ENCODE measurements at regions not wholly inside any gene's neighbourhood (a gene's known extent, or its start where the extent isn't known, plus 50 kb on each side); places are given as distances from the start of the nearest gene placed in this dataset.

GRCh38 chr13:76597868-76598267 lies 288.3 kb downstream of the KCTD12 start:
- H3K36me3 ChIP-seq (ENCODE audit: control insufficient read depth in 4 of 4, insufficient read depth in 4 of 4, low read length in 4 of 4): no peaks in the 10 kb centered on the region
- H3K4me1 ChIP-seq (ENCODE audit: control insufficient read depth in 5 of 5, insufficient read depth in 5 of 5, low read length in 5 of 5): no peaks in the 10 kb centered on the region
- no peak overlapping the region for H3K9ac ChIP-seq (ENCODE audit: insufficient read depth in 1 of 2, low read length in 2 of 2)
- TF ChIP-seq CTCF (IDR thresholded peaks at IDR 0.05; ENCODE audit: control extremely low read depth, extremely low read depth): no peak
- H3K4me3 ChIP-seq: no peak overlapping the region
- H3K9me3 ChIP-seq (ENCODE audit: control insufficient read depth in 4 of 4, insufficient read depth in 3 of 4, low read length in 3 of 4): no peaks in the 10 kb centered on the region
- WGBS, 2 donors: 62 to 78% methylated on average over 1 of the region's 1 CpG
- no peak overlapping the region for H3K27ac ChIP-seq (ENCODE audit: low read depth in 1 of 2, low read length in 1 of 2)
- no peak for DNase-seq
- no peak for ATAC-seq (ENCODE audit: insufficient read depth, low FRiP score)
- H3K27me3 ChIP-seq (ENCODE audit: control insufficient read depth in 3 of 3, insufficient read depth in 3 of 3, low read length in 2 of 3): no peaks in the 10 kb centered on the region

GRCh38 chr13:76596216-76596615 lies 290.0 kb downstream of the KCTD12 start:
- WGBS, 2 donors: 89 to 100% methylated on average over 1 of the region's 1 CpG
- H3K4me1 ChIP-seq (ENCODE audit: control insufficient read depth in 5 of 5, insufficient read depth in 5 of 5, low read length in 5 of 5): no peaks in the 10 kb centered on the region
- ATAC-seq (ENCODE audit: insufficient read depth, low FRiP score) (no peak), DNase-seq (no peak)
- H3K36me3 ChIP-seq (ENCODE audit: control insufficient read depth in 4 of 4, insufficient read depth in 4 of 4, low read length in 4 of 4): no peaks in the 10 kb centered on the region
- no peak for TF ChIP-seq CTCF (IDR thresholded peaks at IDR 0.05; ENCODE audit: control extremely low read depth, extremely low read depth)
- H3K27me3 ChIP-seq (ENCODE audit: control insufficient read depth in 3 of 3, insufficient read depth in 3 of 3, low read length in 2 of 3): no peaks in the 10 kb centered on the region
- no peak overlapping the region for H3K27ac ChIP-seq (ENCODE audit: low read depth in 1 of 2, low read length in 1 of 2)
- no peak overlapping the region for H3K9ac ChIP-seq (ENCODE audit: insufficient read depth in 1 of 2, low read length in 2 of 2)
- no peaks in the 10 kb centered on the region for H3K9me3 ChIP-seq (ENCODE audit: control insufficient read depth in 4 of 4, insufficient read depth in 3 of 4, low read length in 3 of 4)
- H3K4me3 ChIP-seq: no peak overlapping the region

- DNase-seq (no peak), ATAC-seq (ENCODE audit: insufficient read depth, low FRiP score) (no peak)
- Histone ChIP-seq H3K4me1 (ENCODE audit: control insufficient read depth in 5 of 5, insufficient read depth in 5 of 5, low read length in 5 of 5) (no peaks in the 10 kb centered on the region), H3K36me3 (ENCODE audit: control insufficient read depth in 4 of 4, insufficient read depth in 4 of 4, low read length in 4 of 4) (no peaks in the 10 kb centered on the region), H3K9me3 (ENCODE audit: control insufficient read depth in 4 of 4, insufficient read depth in 3 of 4, low read length in 3 of 4) (no peaks in the 10 kb centered on the region), H3K4me3 (no peak overlapping the region), H3K27me3 (ENCODE audit: control insufficient read depth in 3 of 3, insufficient read depth in 3 of 3, low read length in 2 of 3) (no peaks in the 10 kb centered on the region), H3K27ac (ENCODE audit: low read depth in 1 of 2, low read length in 1 of 2) (no peak overlapping the region), H3K9ac (ENCODE audit: insufficient read depth in 1 of 2, low read length in 2 of 2) (no peak overlapping the region)
- no peak for TF ChIP-seq CTCF (IDR thresholded peaks at IDR 0.05; ENCODE audit: control extremely low read depth, extremely low read depth)
- 78 to 90% methylated on average over 1 of the region's 1 CpG for WGBS, 2 donors
These were observed 291.8 kb downstream of the KCTD12 start for GRCh38 chr13:76594435-76594834.

- Histone ChIP-seq H3K27ac (ENCODE audit: low read depth in 1 of 2, low read length in 1 of 2) (no peak overlapping the region), H3K36me3 (ENCODE audit: control insufficient read depth in 4 of 4, insufficient read depth in 4 of 4, low read length in 4 of 4) (no peaks in the 10 kb centered on the region), H3K27me3 (ENCODE audit: control insufficient read depth in 3 of 3, insufficient read depth in 3 of 3, low read length in 2 of 3) (no peaks in the 10 kb centered on the region), H3K9ac (ENCODE audit: insufficient read depth in 1 of 2, low read length in 2 of 2) (no peak overlapping the region), H3K9me3 (ENCODE audit: control insufficient read depth in 4 of 4, insufficient read depth in 3 of 4, low read length in 3 of 4) (no peaks in the 10 kb centered on the region), H3K4me3 (no peak overlapping the region), H3K4me1 (ENCODE audit: control insufficient read depth in 5 of 5, insufficient read depth in 5 of 5, low read length in 5 of 5) (no peaks in the 10 kb centered on the region)
- TF ChIP-seq CTCF (IDR thresholded peaks at IDR 0.05; ENCODE audit: control extremely low read depth, extremely low read depth): no peak
- ATAC-seq (ENCODE audit: insufficient read depth, low FRiP score) (no peak), DNase-seq (no peak)
- WGBS, 2 donors: 94 to 96% methylated on average over 4 of the region's 4 CpGs
These were observed 299.4 kb downstream of the KCTD12 start for GRCh38 chr13:76586842-76587241.

Measured in lung (tissue), 11 donors.